K562 (cell line): ENCODE measurements at regions not wholly inside any gene's neighbourhood (a gene's known extent, or its start where the extent isn't known, plus 50 kb on each side); places are given as distances from the start of the nearest gene placed in this dataset.

Experiments
- ATAC-seq: fragments of 200-7000 bp; cut with Tn5 transposase; 3 replicates; pipeline ENCODE4 v1.9.1; 2020; ENCODE audit warnings: moderate library complexity
- BruUV-seq: library from RNA; stranded (reverse); fragments of 400-500 nt; replicated peaks from 2 replicates; lab custom pipeline; 2021; lab: Mats Ljungman, UMichigan
- CTCF ChIA-PET: fragments of 300-600 bp; formaldehyde crosslinking; extraction: SDS; loops from one replicate; lab custom pipeline; 2021; ENCODE audit warnings: low intra/inter-chr PET ratio; lab: Yijun Ruan, JAX
- POLR2A ChIA-PET: fragments of 300-600, 350-650 bp; sonication (Branson Sonifier 250); formaldehyde crosslinking; extraction: SDS; loops from one replicate; lab custom pipeline; 2021; ENCODE audit warnings: antibody characterized with exemption, inconsistent platforms; lab: Yijun Ruan, JAX
- DNase-seq, 4 experiments: peaks; one replicate each; pipeline versions ENCODE4 v3.0.0 to v3.0.0-alpha.2; 2011 to 2018; ENCODE audit warnings: low spot score in 3 of 4, mixed read lengths in 3 of 4; ENCODE audit errors: extremely low read depth in 1 of 4
- FAIRE-seq: peaks from 2 replicates; lab custom pipeline; 2011; peaks lifted over from hg19 to GRCh38; lab: Jason Lieb, UNC
- H2AFZ ChIP-seq: 2 replicates; pipeline ENCODE4 v1.6.0; 2011; ENCODE audit warnings: low read depth, low read length, control low read depth, inconsistent platforms
- H3K27ac ChIP-seq: fragments of 200-600 bp; 3 replicates; pipeline ENCODE4 v1.8.0; 2011; ENCODE audit warnings: low read depth, mild to moderate bottlenecking, control low read depth, inconsistent platforms, low read length, moderate library complexity, mixed read lengths; ENCODE audit errors: extremely low read depth
- H3K27me3 ChIP-seq, 2 experiments: fragments of 300-600 bp in 1 of 2; 2 replicates in 1 of 2; 3 replicates in 1 of 2; pipeline versions ENCODE4 v1.6.0 to v1.8.0; 2011; ENCODE audit warnings: inconsistent platforms in 2 of 2, low read length in 2 of 2, mild to moderate bottlenecking in 1 of 2, mixed read lengths in 1 of 2, moderate library complexity in 1 of 2; ENCODE audit not compliant: control insufficient read depth in 2 of 2, insufficient read depth in 2 of 2
- H3K36me3 ChIP-seq: fragments of 300-600 bp; 3 replicates; pipeline ENCODE4 v1.8.0; 2011; ENCODE audit warnings: mild to moderate bottlenecking, low read length, inconsistent platforms; ENCODE audit not compliant: control insufficient read depth, insufficient read depth
- H3K4me1 ChIP-seq, 2 experiments: fragments of 200-600 bp in 1 of 2; replicated peaks in 1 of 2; 2 replicates in 1 of 2; 3 replicates in 1 of 2; pipeline versions ENCODE4 v1.5.1 to v1.8.0; 2011; ENCODE audit warnings: inconsistent platforms in 2 of 2, low read length in 2 of 2, mild to moderate bottlenecking in 1 of 2, mixed read lengths in 1 of 2, moderate library complexity in 1 of 2; ENCODE audit not compliant: control insufficient read depth in 2 of 2, insufficient read depth in 2 of 2
- H3K4me2 ChIP-seq: 2 replicates; pipeline ENCODE4 v1.6.1; 2011; ENCODE audit warnings: low read length, control low read depth, inconsistent platforms, mixed read lengths; ENCODE audit not compliant: insufficient read depth
- H3K4me3 ChIP-seq: fragments of 200-600 bp; sonication (generic), shearing (Covaris generic); 2 replicates; pipeline ENCODE4 v1.5.1; 2016; ENCODE audit warnings: control low read depth, inconsistent platforms
- H3K79me2 ChIP-seq: fragments of 200-600 bp; 3 replicates; pipeline ENCODE4 v1.8.0; 2011; ENCODE audit warnings: low read length, inconsistent platforms; ENCODE audit not compliant: control insufficient read depth, insufficient read depth
- H3K9ac ChIP-seq, 2 experiments: 2 replicates each; pipeline versions ENCODE4 v1.6.0 to v1.6.1; 2011; ENCODE audit warnings: low read depth in 2 of 2, low read length in 2 of 2, control low read depth in 1 of 2, inconsistent platforms in 1 of 2, mild to moderate bottlenecking in 1 of 2, mixed read lengths in 1 of 2; ENCODE audit not compliant: insufficient read depth in 1 of 2
- H3K9me1 ChIP-seq: one replicate; pipeline ENCODE4 v1.6.0; 2011; ENCODE audit warnings: inconsistent platforms, mild to moderate bottlenecking, low read length, moderate library complexity; ENCODE audit not compliant: control insufficient read depth, insufficient read depth
- H3K9me3 ChIP-seq: replicated peaks from 2 replicates; pipeline ENCODE4 v1.5.1; 2011; ENCODE audit warnings: low read depth, low read length, inconsistent platforms; ENCODE audit not compliant: control insufficient read depth, insufficient read depth
- H4K20me1 ChIP-seq: replicated peaks from 2 replicates; pipeline ENCODE4 v1.6.1; 2011; ENCODE audit warnings: low read length, inconsistent platforms, mixed read lengths; ENCODE audit not compliant: control insufficient read depth, insufficient read depth
- ADNP ChIP-seq: fragments of 200-800 bp; sonication (Bioruptor generic); IDR thresholded peaks from 2 replicates; pipeline ENCODE4 v1.6.1; 2016; ENCODE audit warnings: missing genetic modification characterization, missing compliant biosample characterization
- CHD2 ChIP-seq: IDR thresholded peaks from 2 replicates; pipeline ENCODE4 v1.6.1; 2011; ENCODE audit warnings: low read depth, low read length
- GABPB1 ChIP-seq: sonication (generic); formaldehyde crosslinking; IDR thresholded peaks from 2 replicates; pipeline ENCODE4 v1.8.0; 2022; ENCODE audit warnings: mild to moderate bottlenecking, missing genetic modification reagents
- TAF9B ChIP-seq: fragments of 450-650 bp; IDR thresholded peaks from 2 replicates; pipeline ENCODE4 v1.6.1; 2018; ENCODE audit warnings: mild to moderate bottlenecking; ENCODE audit not compliant: partially characterized antibody
- ZNF830 ChIP-seq: fragments of 250-450 bp; sonication (Bioruptor Pico); IDR thresholded peaks from 2 replicates; pipeline ENCODE4 v1.5.0; 2021; ENCODE audit warnings: mild to moderate bottlenecking
- WGBS: fragments of 100-300 bp; shearing (Covaris generic); methylation state at CpG from one replicate; pipeline ENCODE4 v1.1.6; 2016; ENCODE audit warnings: low coverage, mixed read lengths; ENCODE audit not compliant: insufficient coverage; ENCODE audit errors: missing lambda C conversion rate; 5-methylcytosine and 5-hydroxymethylcytosine counted together
- in situ Hi-C: fragments of 300-500 bp; cut with MboI; formaldehyde crosslinking; loops from 4 replicates; pipeline ENCODE4 v1.15.0; 2018; ENCODE audit warnings: inconsistent platforms, mixed read lengths
- intact Hi-C: fragments of 100-400 bp; cut with micrococcal nuclease; formaldehyde crosslinking; loops from 2 replicates; pipeline ENCODE4 v1.14.2; 2022
- TF ChIP-seq, protein P1 (sequence below): sonication (generic); formaldehyde crosslinking; IDR thresholded peaks from 2 replicates; pipeline ENCODE4 v1.9.0; 2022; ENCODE audit warnings: mild to moderate bottlenecking, missing genetic modification reagents
- TF ChIP-seq, protein P2 (sequence below): fragments of 450-650 bp; IDR thresholded peaks from 2 replicates; pipeline ENCODE4 v1.6.1; 2017; ENCODE audit warnings: antibody characterized with exemption

DNA sequence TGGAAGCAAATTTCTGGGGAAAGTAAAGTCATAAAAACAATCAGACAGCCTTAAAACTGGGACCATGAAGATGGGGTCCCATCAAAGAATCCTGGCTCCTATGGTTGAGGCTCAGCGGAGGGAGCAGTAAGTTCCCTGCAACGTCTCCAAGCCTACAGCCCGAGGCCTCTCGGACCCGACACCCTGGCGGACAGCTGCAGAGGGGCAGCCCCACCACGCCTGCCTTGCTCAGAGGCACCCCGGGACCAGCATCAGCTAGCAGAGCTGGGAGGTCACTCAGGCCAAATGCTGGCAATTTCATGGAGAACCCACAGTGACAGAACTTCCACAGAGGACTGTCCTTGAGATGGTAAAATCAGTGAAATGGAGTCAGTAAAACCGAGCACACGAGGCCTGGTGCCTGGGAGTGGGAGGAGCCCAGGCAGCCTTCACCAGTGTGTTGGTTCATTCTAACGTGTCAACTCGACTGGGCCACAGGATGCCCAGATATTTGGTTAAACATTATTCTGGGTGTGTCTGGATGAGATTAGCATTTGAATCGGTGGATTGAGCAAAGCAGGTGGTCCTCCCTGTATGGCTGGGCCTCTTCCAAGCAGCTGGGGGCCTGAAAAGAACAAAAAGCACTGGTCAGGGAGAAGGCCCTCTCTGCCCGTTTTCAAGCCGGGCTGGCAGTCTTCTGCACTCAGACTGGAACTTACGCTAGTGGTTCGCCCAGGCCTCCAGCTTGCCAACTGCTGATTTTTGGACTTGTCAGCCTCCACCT is 96.2 kb upstream of the INSIG1 start:
- TF ChIP-seq CHD2, result no peak
- TF ChIP-seq GABPB1 (CRISPR knock-in tag), result no peak
- TF ChIP-seq, all 486 proteins: peak for 0
- no peak overlapping the region for H3K4me2 ChIP-seq
- BruUV-seq, result no TSS peak
- no peak overlapping the region for H3K4me3 ChIP-seq
- ChIA-PET CTCF (no interaction called here), POLR2A (interaction anchor here (0.9 kb wide), 1 partner anchor 13 kb away, joined by 3 read pairs; no protein-coding TSS in a partner anchor)
- no peak for ATAC-seq
- 0 out of 4 replicates have a peak overlapping the region, but pooled peaks of 1 of the 2 experiments have one; percentile 4 for H3K9ac ChIP-seq
- H3K27me3 ChIP-seq, result no peaks in the 10 kb centered on the region; a peak in 1 of 5 replicates
- no peak overlapping the region; the same call in 1 of the 2 replicates for H2AFZ ChIP-seq
- H3K4me1 ChIP-seq, result peaks cover 29 to 52% of the 10 kb centered on the region in 2 experiments
- no peaks in the 10 kb centered on the region for H4K20me1 ChIP-seq
- intact Hi-C loops (no loop called here), in situ Hi-C loops (no loop called here)
- H3K27ac ChIP-seq, result no peak overlapping the region
- H3K79me2 ChIP-seq, result peaks cover 8% of the 10 kb centered on the region; the same call in 2 of the 3 replicates
- no peaks in the 10 kb centered on the region for H3K9me3 ChIP-seq
- no peak for FAIRE-seq
- H3K36me3 ChIP-seq, result peaks cover 3% of the 10 kb centered on the region; the same call in 1 of the 3 replicates
- 53% methylated on average over 17 of the region's 17 CpGs for WGBS
- no peak for DNase-seq
- H3K9me1 ChIP-seq, result no peaks in the 10 kb centered on the region

DNA sequence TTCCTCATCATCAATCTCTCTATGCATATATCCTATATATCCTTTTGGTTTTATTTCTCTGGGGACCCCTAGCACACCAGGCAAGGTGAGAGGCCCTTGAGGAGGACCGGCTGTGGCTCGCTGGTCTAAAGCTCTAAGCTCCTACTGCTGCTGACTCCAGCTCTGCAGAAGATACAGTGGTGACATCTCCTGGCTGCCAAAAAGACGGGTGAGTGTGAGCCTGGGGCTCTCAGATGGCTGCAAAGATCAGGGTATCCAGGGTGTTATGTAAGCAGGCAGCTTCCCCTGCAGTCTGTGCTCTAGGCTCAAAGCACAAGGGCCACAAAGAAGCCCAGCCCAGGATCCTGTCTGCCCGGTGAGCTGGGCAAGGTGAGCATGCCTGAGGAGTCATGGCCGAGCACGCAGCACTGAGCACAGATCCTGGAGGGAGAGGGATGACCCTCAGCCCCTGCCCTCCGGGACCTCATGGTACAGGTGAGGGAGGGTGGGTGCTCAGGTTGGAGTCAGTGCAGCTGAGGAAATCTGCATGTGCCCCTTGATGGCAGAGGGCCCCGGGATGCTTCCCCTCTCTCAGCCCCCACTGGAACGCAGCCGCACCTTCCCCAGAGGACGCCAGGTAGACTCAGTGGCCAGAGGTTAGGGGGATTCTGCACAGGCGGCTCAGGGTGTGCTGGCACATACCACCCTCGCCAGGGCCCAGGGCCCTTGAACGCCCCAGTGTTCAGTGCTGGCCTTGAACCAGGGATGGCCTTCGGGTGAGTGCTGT is 95.4 kb upstream of the INSIG1 start:
- POLR2A ChIA-PET, result interaction anchor here (0.6 to 0.9 kb wide), 2 partner anchors 12 to 236 kb away, joined by 3 to 4 read pairs; no protein-coding TSS in a partner anchor
- in situ Hi-C loops (no loop called here), intact Hi-C loops (no loop called here)
- H3K27me3 ChIP-seq, result no peaks in the 10 kb centered on the region; a peak in 1 of 5 replicates
- H3K79me2 ChIP-seq, result peaks cover 13% of the 10 kb centered on the region; the same call in 2 of the 3 replicates
- H3K9me3 ChIP-seq, result 0 out of 2 replicates have a peak, but pooled peaks cover 3% of the 10 kb centered on the region
- TF ChIP-seq TAF9B (no peak), ZNF830 (CRISPR knock-in tag) (no peak), ADNP (no peak)
- TF ChIP-seq, protein P1, sequence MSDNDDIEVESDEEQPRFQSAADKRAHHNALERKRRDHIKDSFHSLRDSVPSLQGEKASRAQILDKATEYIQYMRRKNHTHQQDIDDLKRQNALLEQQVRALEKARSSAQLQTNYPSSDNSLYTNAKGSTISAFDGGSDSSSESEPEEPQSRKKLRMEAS (CRISPR knock-in tag), result no peak
- TF ChIP-seq, protein P2, sequence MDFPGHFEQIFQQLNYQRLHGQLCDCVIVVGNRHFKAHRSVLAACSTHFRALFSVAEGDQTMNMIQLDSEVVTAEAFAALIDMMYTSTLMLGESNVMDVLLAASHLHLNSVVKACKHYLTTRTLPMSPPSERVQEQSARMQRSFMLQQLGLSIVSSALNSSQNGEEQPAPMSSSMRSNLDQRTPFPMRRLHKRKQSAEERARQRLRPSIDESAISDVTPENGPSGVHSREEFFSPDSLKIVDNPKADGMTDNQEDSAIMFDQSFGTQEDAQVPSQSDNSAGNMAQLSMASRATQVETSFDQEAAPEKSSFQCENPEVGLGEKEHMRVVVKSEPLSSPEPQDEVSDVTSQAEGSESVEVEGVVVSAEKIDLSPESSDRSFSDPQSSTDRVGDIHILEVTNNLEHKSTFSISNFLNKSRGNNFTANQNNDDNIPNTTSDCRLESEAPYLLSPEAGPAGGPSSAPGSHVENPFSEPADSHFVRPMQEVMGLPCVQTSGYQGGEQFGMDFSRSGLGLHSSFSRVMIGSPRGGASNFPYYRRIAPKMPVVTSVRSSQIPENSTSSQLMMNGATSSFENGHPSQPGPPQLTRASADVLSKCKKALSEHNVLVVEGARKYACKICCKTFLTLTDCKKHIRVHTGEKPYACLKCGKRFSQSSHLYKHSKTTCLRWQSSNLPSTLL, result no peak
- H2AFZ ChIP-seq, result no peak overlapping the region
- BruUV-seq, result no TSS peak
- H3K4me1 ChIP-seq, result peaks cover 29 to 56% of the 10 kb centered on the region in 2 experiments
- no peak for FAIRE-seq
- CTCF ChIA-PET, result no interaction called here
- H3K9me1 ChIP-seq, result no peaks in the 10 kb centered on the region
- H3K36me3 ChIP-seq, result peaks cover 3% of the 10 kb centered on the region; the same call in 1 of the 3 replicates
- H3K4me3 ChIP-seq, result no peak overlapping the region
- no peak for DNase-seq
- H3K4me2 ChIP-seq, result no peak overlapping the region
- H4K20me1 ChIP-seq, result no peaks in the 10 kb centered on the region
- WGBS, result 70% methylated on average over 15 of the region's 15 CpGs
- no peak overlapping the region for H3K27ac ChIP-seq
- ATAC-seq, result no peak
- peak overlapping the region in 1 of 2 experiments; percentile 36; a peak in 1 of 4 replicates for H3K9ac ChIP-seq
